OCI-LY7 (cell line): ENCODE measurements at regions not wholly inside any gene's neighbourhood (a gene's known extent, or its start where the extent isn't known, plus 50 kb on each side); places are given as distances from the start of the nearest gene placed in this dataset.

Experiments used
- BruUV-seq: library from RNA; stranded (reverse); fragments of 400-500 nt; replicated peaks from 2 replicates; lab custom pipeline; 2021; lab: Mats Ljungman, UMichigan
- CTCF ChIA-PET: fragments of 300-600 bp; sonication (Branson Sonifier 250); formaldehyde crosslinking; loops from one replicate; lab custom pipeline; 2022; ENCODE audit warnings: antibody characterized with exemption; ENCODE audit not compliant: unreplicated experiment; lab: Charles Lee
- POLR2A ChIA-PET: fragments of 300-600 bp; sonication (Branson Sonifier 250); formaldehyde crosslinking; loops from one replicate; lab custom pipeline; 2022; ENCODE audit warnings: antibody characterized with exemption; lab: Charles Lee
- DNase-seq: peaks from one replicate; pipeline ENCODE4 v3.0.0-alpha.2; 2015; ENCODE audit warnings: low spot score
- H2AFZ ChIP-seq: fragments of 200-600 bp; sonication (generic), shearing (Covaris generic); 2 replicates; pipeline ENCODE4 v1.6.1; 2014; ENCODE audit warnings: mild to moderate bottlenecking, antibody characterized with exemption, low read length, moderate library complexity
- H3K27ac ChIP-seq: fragments of 200-600 bp; sonication (generic); 2 replicates; pipeline ENCODE4 v1.5.1; 2014; ENCODE audit warnings: mixed run types, low read depth, mild to moderate bottlenecking, moderate library complexity, low read length, inconsistent platforms; ENCODE audit not compliant: poor library complexity, severe bottlenecking
- H3K36me3 ChIP-seq: fragments of 200-600 bp; sonication (generic); 2 replicates; pipeline ENCODE4 v1.6.1; 2014; ENCODE audit warnings: mild to moderate bottlenecking, antibody characterized with exemption, low read length, moderate library complexity, mixed read lengths; ENCODE audit not compliant: insufficient read depth
- H3K4me1 ChIP-seq: fragments of 200-600 bp; sonication (generic); 2 replicates; pipeline ENCODE4 v1.5.1; 2014; ENCODE audit warnings: mild to moderate bottlenecking, low read length; ENCODE audit not compliant: insufficient read depth, poor library complexity, severe bottlenecking
- H3K4me2 ChIP-seq: fragments of 200-600 bp; sonication (generic); 2 replicates; pipeline ENCODE4 v1.6.1; 2014; ENCODE audit warnings: mild to moderate bottlenecking, low read length
- H3K4me3 ChIP-seq: fragments of 200-600 bp; sonication (generic); 2 replicates; pipeline ENCODE4 v1.5.1; 2014; ENCODE audit warnings: mild to moderate bottlenecking, low read depth, low read length; ENCODE audit not compliant: poor library complexity, severe bottlenecking
- H3K79me2 ChIP-seq: fragments of 200-600 bp; sonication (generic); 2 replicates; pipeline ENCODE4 v1.6.1; 2016; ENCODE audit warnings: low read depth, mild to moderate bottlenecking, low read length, moderate library complexity, mixed read lengths; ENCODE audit not compliant: insufficient read depth
- H3K9me2 ChIP-seq: fragments of 200-600 bp; sonication (generic); 2 replicates; pipeline ENCODE4 v1.6.1; 2016; ENCODE audit warnings: mild to moderate bottlenecking, low read length, mixed read lengths; ENCODE audit not compliant: insufficient read depth
- H3K9me3 ChIP-seq: fragments of 200-600 bp; sonication (generic); 2 replicates; pipeline ENCODE4 v1.6.1; 2014; ENCODE audit warnings: mild to moderate bottlenecking, mixed run types, low read length, mixed read lengths
- H4K20me1 ChIP-seq: fragments of 200-600 bp; sonication (generic); 2 replicates; pipeline ENCODE4 v1.6.1; 2014; ENCODE audit warnings: mild to moderate bottlenecking, antibody characterized with exemption, low read length, moderate library complexity, mixed read lengths; ENCODE audit not compliant: insufficient read depth
- EZH2phosphoT487 ChIP-seq: fragments of 200-600 bp; sonication (generic); IDR thresholded peaks from 2 replicates; pipeline ENCODE4 v1.6.1; 2018; ENCODE audit warnings: low read depth, borderline replicate concordance, mild to moderate bottlenecking, mixed run types, antibody characterized with exemption, low read length, moderate library complexity, mixed read lengths
- intact Hi-C: fragments of 100-400 bp; cut with micrococcal nuclease; formaldehyde crosslinking; loops from one replicate; pipeline ENCODE4 v1.10.0; 2022; ENCODE audit not compliant: unreplicated experiment
- TF ChIP-seq, protein P1 (sequence below): fragments of 200-600 bp; sonication (generic); conservative IDR thresholded peaks from 2 replicates; pipeline ENCODE4 v1.5.1; 2014; ENCODE audit warnings: mild to moderate bottlenecking, antibody characterized with exemption, low read length, moderate library complexity, mixed read lengths

DNA sequence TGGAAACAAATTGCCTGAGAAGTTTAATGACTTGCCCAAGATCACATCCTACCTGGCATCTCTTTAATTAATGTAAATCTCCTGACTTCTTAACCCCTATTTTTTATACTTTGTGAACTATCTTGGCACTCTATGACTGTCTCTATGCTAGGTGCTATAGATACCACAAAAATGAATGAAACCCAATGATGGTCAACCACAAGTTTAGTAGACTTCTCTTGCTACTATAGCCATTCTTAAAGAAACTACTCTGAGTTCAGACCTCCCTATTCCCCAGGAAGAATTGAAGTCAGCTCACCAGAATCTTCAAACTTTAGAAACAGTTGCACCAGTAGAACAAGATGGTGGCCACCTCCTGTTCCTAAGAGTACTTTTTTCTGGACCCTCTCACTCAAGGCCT lies 191.1 kb downstream of the RSL24D1 start:
- ChIA-PET CTCF (no interaction called here), POLR2A (no interaction called here)
- no peak overlapping the region for H3K27ac ChIP-seq
- no peak overlapping the region for H3K4me2 ChIP-seq
- H3K79me2 ChIP-seq = no peaks in the 10 kb centered on the region
- no peak for DNase-seq
- H3K9me2 ChIP-seq = no peaks in the 10 kb centered on the region
- no peak overlapping the region for H3K4me3 ChIP-seq
- BruUV-seq = no TSS peak
- H2AFZ ChIP-seq = no peak overlapping the region
- TF ChIP-seq, protein P1, sequence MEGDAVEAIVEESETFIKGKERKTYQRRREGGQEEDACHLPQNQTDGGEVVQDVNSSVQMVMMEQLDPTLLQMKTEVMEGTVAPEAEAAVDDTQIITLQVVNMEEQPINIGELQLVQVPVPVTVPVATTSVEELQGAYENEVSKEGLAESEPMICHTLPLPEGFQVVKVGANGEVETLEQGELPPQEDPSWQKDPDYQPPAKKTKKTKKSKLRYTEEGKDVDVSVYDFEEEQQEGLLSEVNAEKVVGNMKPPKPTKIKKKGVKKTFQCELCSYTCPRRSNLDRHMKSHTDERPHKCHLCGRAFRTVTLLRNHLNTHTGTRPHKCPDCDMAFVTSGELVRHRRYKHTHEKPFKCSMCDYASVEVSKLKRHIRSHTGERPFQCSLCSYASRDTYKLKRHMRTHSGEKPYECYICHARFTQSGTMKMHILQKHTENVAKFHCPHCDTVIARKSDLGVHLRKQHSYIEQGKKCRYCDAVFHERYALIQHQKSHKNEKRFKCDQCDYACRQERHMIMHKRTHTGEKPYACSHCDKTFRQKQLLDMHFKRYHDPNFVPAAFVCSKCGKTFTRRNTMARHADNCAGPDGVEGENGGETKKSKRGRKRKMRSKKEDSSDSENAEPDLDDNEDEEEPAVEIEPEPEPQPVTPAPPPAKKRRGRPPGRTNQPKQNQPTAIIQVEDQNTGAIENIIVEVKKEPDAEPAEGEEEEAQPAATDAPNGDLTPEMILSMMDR = no peak
- no peak for TF ChIP-seq EZH2phosphoT487
- no peaks in the 10 kb centered on the region for H3K36me3 ChIP-seq
- no peaks in the 10 kb centered on the region for H3K4me1 ChIP-seq
- intact Hi-C loops = no loop called here
- no peaks in the 10 kb centered on the region for H4K20me1 ChIP-seq
- no peaks in the 10 kb centered on the region for H3K9me3 ChIP-seq

DNA sequence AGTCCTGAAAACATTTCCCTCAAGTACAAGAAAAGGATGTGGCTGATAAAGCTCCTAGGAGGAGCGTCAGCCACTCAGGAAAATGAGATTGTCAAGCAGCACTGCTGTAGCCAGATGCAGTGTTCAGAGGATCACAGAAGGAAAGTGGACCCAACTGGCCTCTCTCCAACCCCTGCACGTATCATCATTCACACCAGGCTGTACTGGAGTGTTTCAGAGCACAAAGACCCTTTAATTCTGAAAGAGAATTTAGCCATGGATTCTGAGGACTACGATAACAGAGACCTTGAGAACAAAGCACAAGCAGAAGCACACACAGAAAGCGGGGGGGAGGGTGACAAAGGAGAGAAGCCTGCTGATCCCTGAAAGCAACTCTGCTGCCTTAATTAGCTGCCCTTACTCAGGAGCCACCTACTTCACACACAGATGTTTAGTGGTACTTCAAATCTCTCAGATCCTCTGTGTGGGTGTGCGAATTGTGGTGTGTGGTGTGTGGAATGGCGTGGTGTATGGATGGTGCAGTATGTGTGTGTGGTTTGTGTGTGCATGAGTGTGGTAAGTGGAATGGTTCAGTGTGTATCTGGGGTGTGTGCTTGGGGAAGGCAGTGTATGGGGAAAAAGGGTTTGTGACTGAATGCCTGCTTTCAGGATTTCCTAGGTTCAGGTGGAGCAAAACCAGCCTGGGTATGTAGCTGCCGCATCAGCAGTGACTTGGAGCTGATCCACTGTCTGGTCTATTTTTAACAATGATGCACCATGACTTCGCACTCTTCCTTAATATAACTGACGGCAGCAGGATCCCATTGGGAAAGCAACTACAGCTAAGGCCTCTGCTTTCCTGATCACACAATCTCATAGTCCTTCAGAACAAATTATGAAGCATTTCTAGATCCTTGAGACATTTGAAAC lies 192.5 kb downstream of the RSL24D1 start:
- Histone ChIP-seq H3K4me2 (no peak overlapping the region), H3K36me3 (no peaks in the 10 kb centered on the region), H3K79me2 (no peaks in the 10 kb centered on the region), H3K27ac (no peak overlapping the region), H3K4me3 (no peak overlapping the region), H3K4me1 (no peaks in the 10 kb centered on the region), H3K9me2 (no peaks in the 10 kb centered on the region), H2AFZ (no peak overlapping the region), H4K20me1 (no peaks in the 10 kb centered on the region), H3K9me3 (no peaks in the 10 kb centered on the region)
- ChIA-PET POLR2A (interaction anchor here (0.6 kb wide), 1 partner anchor 297 kb away, joined by 3 read pairs; no protein-coding TSS in a partner anchor), CTCF (no interaction called here)
- intact Hi-C loops = no loop called here
- no peak for DNase-seq
- no peak for TF ChIP-seq EZH2phosphoT487
- TF ChIP-seq, protein P1 = no peak
- BruUV-seq = no TSS peak

DNA sequence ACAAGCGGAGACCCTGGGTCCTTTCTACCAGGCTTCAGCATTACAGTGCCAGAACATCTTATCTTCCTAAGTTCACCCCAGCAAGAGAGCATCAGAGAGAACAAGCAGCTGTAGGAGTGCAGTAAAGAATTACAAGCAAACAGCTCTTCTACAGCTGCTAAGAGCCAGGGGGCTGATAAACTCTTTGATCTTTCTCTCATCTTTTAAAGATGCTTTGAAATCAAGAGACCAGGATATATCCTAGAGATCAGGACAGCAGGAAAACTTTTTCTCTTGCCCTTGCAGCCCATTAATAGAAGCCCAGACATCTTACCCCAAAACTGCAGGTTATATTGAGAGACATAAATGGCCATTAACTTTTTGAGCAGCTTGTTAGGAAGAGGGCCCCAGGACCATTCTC lies 198.1 kb downstream of the RSL24D1 start:
- H3K4me1 ChIP-seq = no peaks in the 10 kb centered on the region
- DNase-seq = no peak
- H3K4me3 ChIP-seq = no peak overlapping the region
- H3K4me2 ChIP-seq = no peak overlapping the region
- TF ChIP-seq, protein P1 = no peak
- TF ChIP-seq EZH2phosphoT487 = no peak
- no peaks in the 10 kb centered on the region for H3K9me3 ChIP-seq
- no peak overlapping the region for H3K27ac ChIP-seq
- H3K9me2 ChIP-seq = no peaks in the 10 kb centered on the region
- no peaks in the 10 kb centered on the region for H3K79me2 ChIP-seq
- no peaks in the 10 kb centered on the region for H3K36me3 ChIP-seq
- no TSS peak for BruUV-seq
- POLR2A ChIA-PET = no interaction called here
- intact Hi-C loops = no loop called here
- H2AFZ ChIP-seq = no peak overlapping the region
- H4K20me1 ChIP-seq = no peaks in the 10 kb centered on the region
- CTCF ChIA-PET = no interaction called here
